H9 (cell line): ENCODE measurements at regions not wholly inside any gene's neighbourhood (a gene's known extent, or its start where the extent isn't known, plus 50 kb on each side); places are given as distances from the start of the nearest gene placed in this dataset.

ENCODE experiments used
- DNase-seq: peaks from one replicate; pipeline ENCODE4 v3.0.0-alpha.2; 2017
- H2AFZ ChIP-seq: one replicate; pipeline ENCODE4 v1.6.1; 2013; ENCODE audit warnings: mild to moderate bottlenecking, low read length, control low read depth, moderate library complexity
- H2AK5ac ChIP-seq: 2 replicates; pipeline ENCODE4 v1.6.1; 2013; ENCODE audit warnings: low read length, control low read depth, mixed read lengths; ENCODE audit not compliant: insufficient read length
- H2BK120ac ChIP-seq: one replicate; pipeline ENCODE4 v1.6.1; 2013; ENCODE audit warnings: low read depth, mild to moderate bottlenecking, low read length, control low read depth, inconsistent platforms; ENCODE audit not compliant: poor library complexity, severe bottlenecking
- H2BK12ac ChIP-seq: 2 replicates; pipeline ENCODE4 v1.6.1; 2013; ENCODE audit warnings: low read length, control low read depth, mixed read lengths, low read depth; ENCODE audit not compliant: insufficient read length
- H2BK15ac ChIP-seq: 2 replicates; pipeline ENCODE4 v1.6.1; 2013; ENCODE audit warnings: low read depth, low read length, control low read depth
- H2BK20ac ChIP-seq: one replicate; pipeline ENCODE4 v1.6.1; 2013; ENCODE audit warnings: low read depth, mild to moderate bottlenecking, low read length, control low read depth, inconsistent platforms; ENCODE audit not compliant: poor library complexity, severe bottlenecking
- H2BK5ac ChIP-seq: 2 replicates; pipeline ENCODE4 v1.6.1; 2013; ENCODE audit warnings: low read length, control low read depth, mixed read lengths; ENCODE audit not compliant: insufficient read length
- H3K14ac ChIP-seq: 2 replicates; pipeline ENCODE4 v1.6.1; 2013; ENCODE audit warnings: low read length, control low read depth; ENCODE audit not compliant: insufficient read depth
- H3K18ac ChIP-seq: 2 replicates; pipeline ENCODE4 v1.6.1; 2013; ENCODE audit warnings: low read depth, mild to moderate bottlenecking, mixed read lengths, low read length, control low read depth; ENCODE audit not compliant: insufficient read length
- H3K23ac ChIP-seq: 2 replicates; pipeline ENCODE4 v1.6.1; 2013; ENCODE audit warnings: low read length, control low read depth, mixed read lengths, low read depth; ENCODE audit not compliant: insufficient read length
- H3K23me2 ChIP-seq: 2 replicates; pipeline ENCODE4 v1.6.1; 2013; ENCODE audit warnings: low read depth, mild to moderate bottlenecking, mixed read lengths, low read length, control low read depth; ENCODE audit not compliant: insufficient read length, poor library complexity, severe bottlenecking
- H3K27ac ChIP-seq: 2 replicates; pipeline ENCODE4 v1.5.1; 2013; ENCODE audit warnings: low read length, control low read depth, mixed read lengths, low read depth; ENCODE audit not compliant: insufficient read length
- H3K27me3 ChIP-seq: 2 replicates; pipeline ENCODE4 v1.6.1; 2013; ENCODE audit warnings: low read length, control low read depth, inconsistent platforms; ENCODE audit not compliant: insufficient read depth
- H3K4ac ChIP-seq: 2 replicates; pipeline ENCODE4 v1.6.1; 2013; ENCODE audit warnings: low read depth, mild to moderate bottlenecking, control low read depth, inconsistent platforms, low read length, moderate library complexity
- H3K4me1 ChIP-seq: 2 replicates; pipeline ENCODE4 v1.6.1; 2013; ENCODE audit warnings: low read length, control low read depth, inconsistent platforms; ENCODE audit not compliant: insufficient read depth
- H3K4me2 ChIP-seq: 2 replicates; pipeline ENCODE4 v1.6.1; 2013; ENCODE audit warnings: low read length, control low read depth, mixed read lengths; ENCODE audit not compliant: insufficient read length, insufficient read depth
- H3K56ac ChIP-seq: 2 replicates; pipeline ENCODE4 v1.6.1; 2013; ENCODE audit warnings: low read depth, mild to moderate bottlenecking, mixed read lengths, low read length, control low read depth; ENCODE audit not compliant: insufficient read length
- H3K79me1 ChIP-seq: 2 replicates; pipeline ENCODE4 v1.6.1; 2013; ENCODE audit warnings: low read depth, mild to moderate bottlenecking, moderate library complexity, low read length, control low read depth, inconsistent platforms; ENCODE audit not compliant: insufficient read depth, poor library complexity, severe bottlenecking
- H3K79me2 ChIP-seq: 2 replicates; pipeline ENCODE4 v1.6.1; 2013; ENCODE audit warnings: low read length, control low read depth, inconsistent platforms; ENCODE audit not compliant: insufficient read depth
- H3K9ac ChIP-seq: 2 replicates; pipeline ENCODE4 v1.6.1; 2013; ENCODE audit warnings: low read length, control low read depth, mixed read lengths; ENCODE audit not compliant: insufficient read length; ENCODE audit errors: extremely low read depth
- H3K9me3 ChIP-seq: one replicate; pipeline ENCODE4 v1.6.1; 2013; ENCODE audit warnings: low read depth, low read length, inconsistent platforms; ENCODE audit not compliant: control insufficient read depth
- H3T11ph ChIP-seq: one replicate; pipeline ENCODE4 v1.6.1; 2013; ENCODE audit warnings: mild to moderate bottlenecking, low read length, control low read depth, inconsistent platforms
- H4K20me1 ChIP-seq: one replicate; pipeline ENCODE4 v1.6.1; 2013; ENCODE audit not compliant: control insufficient read depth, insufficient read length, insufficient read depth
- H4K5ac ChIP-seq: 2 replicates; pipeline ENCODE4 v1.6.1; 2013; ENCODE audit warnings: low read depth, mild to moderate bottlenecking, mixed read lengths, low read length, control low read depth; ENCODE audit not compliant: insufficient read length
- H4K8ac ChIP-seq: replicated peaks from 2 replicates; pipeline ENCODE4 v1.6.1; 2013; ENCODE audit warnings: low read length, control low read depth, mixed read lengths, low read depth; ENCODE audit not compliant: insufficient read length
- H4K91ac ChIP-seq: 2 replicates; pipeline ENCODE4 v1.6.1; 2013; ENCODE audit warnings: low read depth, mild to moderate bottlenecking, moderate library complexity, mixed read lengths, low read length, control low read depth; ENCODE audit not compliant: insufficient read length
- H3K27ac Mint-ChIP-seq, 3 experiments: 2 replicates in 2 of 3; 3 replicates in 1 of 3; pipeline ENCODE4 v1.8.0; 2020 to 2021; ENCODE audit warnings: mixed read lengths in 3 of 3, mild to moderate bottlenecking in 1 of 3, moderate library complexity in 1 of 3
- H3K27me3 Mint-ChIP-seq: 2 replicates; pipeline ENCODE4 v1.8.0; 2021; ENCODE audit warnings: low read depth, mild to moderate bottlenecking, moderate library complexity, mixed read lengths
- H3K36me3 Mint-ChIP-seq, 3 experiments: 2 replicates in 2 of 3; 3 replicates in 1 of 3; pipeline ENCODE4 v1.8.0; 2020 to 2021; ENCODE audit warnings: low read depth in 3 of 3, mixed read lengths in 3 of 3; ENCODE audit not compliant: insufficient read depth in 1 of 3
- H3K4me1 Mint-ChIP-seq, 2 experiments: 2 replicates each; pipeline ENCODE4 v1.8.0; 2020; ENCODE audit warnings: mixed read lengths in 2 of 2
- H3K4me3 Mint-ChIP-seq, 2 experiments: 2 replicates in 1 of 2; 3 replicates in 1 of 2; pipeline ENCODE4 v1.8.0; 2020 to 2021; ENCODE audit warnings: mild to moderate bottlenecking in 2 of 2, mixed read lengths in 2 of 2, moderate library complexity in 1 of 2
- H3K9me3 Mint-ChIP-seq, 2 experiments: 2 replicates in 1 of 2; 3 replicates in 1 of 2; pipeline ENCODE4 v1.8.0; 2020; ENCODE audit warnings: mild to moderate bottlenecking in 2 of 2, mixed read lengths in 2 of 2, moderate library complexity in 1 of 2
- CTCF ChIP-seq: fragments of 200-600 bp; sonication (generic); conservative IDR thresholded peaks from 3 replicates; pipeline ENCODE4 v1.8.0; 2021; ENCODE audit warnings: antibody characterized with exemption, mild to moderate bottlenecking
- WGBS: extraction: QIAGEN DNeasy Blood & Tissue Kit; methylation state at CpG from one replicate; pipeline ENCODE4 v1.1.7; 2013; ENCODE audit warnings: missing lambda C conversion rate, low lambda C conversion rate, mixed read lengths; ENCODE audit not compliant: insufficient read length; ENCODE audit errors: extremely low coverage; 5-methylcytosine and 5-hydroxymethylcytosine counted together

GRCh38 chr20:23187751-23188150, 101.6 kb upstream of the CD93 start:
- H3K27me3 Mint-ChIP-seq, result peaks cover 7% of the 10 kb centered on the region

More at GRCh38 chr20:23187751-23188150, 101.6 kb upstream of the CD93 start:
- DNase-seq, result no peak
- Histone ChIP-seq H3K23ac (no peak overlapping the region), H3K79me2 (no peaks in the 10 kb centered on the region), H3K27me3 (no peaks in the 10 kb centered on the region), H3K14ac (no peak overlapping the region), H2AFZ (no peak overlapping the region), H4K91ac (no peak overlapping the region), H3K56ac (no peak overlapping the region), H3K4me1 (no peaks in the 10 kb centered on the region), H2AK5ac (no peak overlapping the region), H3K79me1 (no peaks in the 10 kb centered on the region), H2BK12ac (no peak overlapping the region), H3T11ph (no peak overlapping the region), H2BK5ac (no peak overlapping the region), H4K8ac (no peak overlapping the region), H3K18ac (no peak overlapping the region), H3K9ac (no peak overlapping the region), H2BK15ac (no peak overlapping the region), H3K4ac (no peak overlapping the region), H4K20me1 (no peaks in the 10 kb centered on the region), H3K23me2 (no peaks in the 10 kb centered on the region), H2BK20ac (no peak overlapping the region), H3K27ac (no peak overlapping the region), H3K4me2 (no peak overlapping the region), H3K9me3 (no peaks in the 10 kb centered on the region), H2BK120ac (no peak overlapping the region), H4K5ac (no peak overlapping the region)
- Mint-ChIP-seq H3K4me1 (no peaks in the 10 kb centered on the region), H3K9me3 (peaks cover 3 to 15% of the 10 kb centered on the region in 2 experiments; a peak in 4 of 5 replicates), H3K27ac (no peak overlapping the region), H3K36me3 (peaks cover 0 to 3% (median 0%) of the 10 kb centered on the region in 3 experiments; a peak in 3 of 7 replicates), H3K4me3 (no peak overlapping the region)
- no CpG with 5 or more reads among the region's 7 CpGs for WGBS
- TF ChIP-seq CTCF, result no peak
